Panc1 (cell line): ENCODE measurements at regions not wholly inside any gene's neighbourhood (a gene's known extent, or its start where the extent isn't known, plus 50 kb on each side); places are given as distances from the start of the nearest gene placed in this dataset.
"Not testable (repeated sequence)": the region's sequence is repeated elsewhere in the genome, so short reads cannot be mapped to it uniquely, and the experiment has no call there.

Experiments
- CTCF ChIP-seq: fragments of 450-650 bp; IDR thresholded peaks from 2 replicates; pipeline ENCODE4 v1.5.1; 2017; ENCODE audit warnings: mild to moderate bottlenecking
- POLR2AphosphoS5 ChIP-seq: IDR thresholded peaks from 2 replicates; pipeline ENCODE4 v1.6.1; 2012; ENCODE audit warnings: mild to moderate bottlenecking, low read depth, low read length, moderate library complexity
- REST ChIP-seq, 2 experiments: IDR thresholded peaks; 2 replicates each; pipeline ENCODE4 v1.6.1; 2011 to 2012; ENCODE audit warnings: low read depth in 2 of 2, control low read depth in 1 of 2, low read length in 1 of 2, mild to moderate bottlenecking in 1 of 2, moderate library complexity in 1 of 2; ENCODE audit not compliant: insufficient read depth in 1 of 2
- SIN3A ChIP-seq: IDR thresholded peaks from 2 replicates; pipeline ENCODE4 v1.6.1; 2012; ENCODE audit warnings: low read depth, mild to moderate bottlenecking, low read length, moderate library complexity, borderline replicate concordance; ENCODE audit not compliant: insufficient read depth
- TCF7L2 ChIP-seq: IDR thresholded peaks from 2 replicates; pipeline ENCODE4 v1.6.1; 2011; ENCODE audit warnings: mild to moderate bottlenecking, low read depth, low read length, inconsistent platforms

- TF ChIP-seq CTCF; POLR2AphosphoS5; REST (IDR thresholded peaks at IDR 0.05; ENCODE audit: insufficient read depth in 1 of 2, low read depth in 2 of 2, low read length in 1 of 2); SIN3A; TCF7L2: not testable (repeated sequence)
Observed at GRCh38 chr1:192885387-192885786, 76.5 kb downstream of the RGS2 start.
